Stomach (tissue), 4 donors: ENCODE measurements at regions not wholly inside any gene's neighbourhood (a gene's known extent, or its start where the extent isn't known, plus 50 kb on each side); places are given as distances from the start of the nearest gene placed in this dataset.

Source experiments
- CTCF ChIP-seq, 7 experiments: fragments of 450-650 bp in 4 of 7; fragments of 200-600 bp in 3 of 7; sonication (generic) in 3 of 7; IDR thresholded peaks; one replicate each; pipeline ENCODE4 v1.5.1; 2016 to 2019; ENCODE audit warnings: antibody characterized with exemption in 7 of 7, control low read depth in 2 of 7, mild to moderate bottlenecking in 1 of 7
- EP300 ChIP-seq: sonication (generic); formaldehyde crosslinking; IDR thresholded peaks from one replicate; pipeline ENCODE4 v1.6.1; 2017; ENCODE audit warnings: antibody characterized with exemption
- POLR2A ChIP-seq, 4 donors: fragments of 450-650 bp; IDR thresholded peaks; one replicate each; pipeline ENCODE4 v1.6.1; 2016; ENCODE audit warnings: antibody characterized with exemption in 4 of 4, control low read depth in 2 of 4, mild to moderate bottlenecking in 1 of 4, moderate library complexity in 1 of 4
- POLR2AphosphoS5 ChIP-seq, 3 donors: sonication (generic); formaldehyde crosslinking; IDR thresholded peaks; one replicate each; pipeline ENCODE4 v1.6.1; 2016; ENCODE audit warnings: antibody characterized with exemption in 3 of 3

GRCh38 chr6:48691420-48691819, 580.4 kb upstream of the PTCHD4 start:
- no peak for TF ChIP-seq POLR2A (IDR thresholded peaks at IDR 0.05)
- no peak for TF ChIP-seq CTCF (IDR thresholded peaks at IDR 0.05)
- TF ChIP-seq POLR2AphosphoS5 (IDR thresholded peaks at IDR 0.05) = no peak
- TF ChIP-seq EP300 = no peak
